GM12874 (cell line): ENCODE measurements at regions not wholly inside any gene's neighbourhood (a gene's known extent, or its start where the extent isn't known, plus 50 kb on each side); places are given as distances from the start of the nearest gene placed in this dataset.

Source experiments
- CTCF ChIP-seq: IDR thresholded peaks from 2 replicates; pipeline ENCODE4 v1.5.1; 2011; ENCODE audit warnings: low read depth, mild to moderate bottlenecking, control low read depth, low read length, moderate library complexity; ENCODE audit not compliant: insufficient read depth

GRCh38 chr10:52703451-52703850 is 69.1 kb downstream of the MBL2 start:
- no peak for TF ChIP-seq CTCF

- TF ChIP-seq CTCF, result no peak
Observed at GRCh38 chr10:52703898-52704297, 68.7 kb downstream of the MBL2 start.

- TF ChIP-seq CTCF, result no peak
Observed at GRCh38 chr10:52706332-52707070, 66.1 kb downstream of the MBL2 start.
